DMS53 (cell line): ENCODE measurements at regions not wholly inside any gene's neighbourhood (a gene's known extent, or its start where the extent isn't known, plus 50 kb on each side); places are given as distances from the start of the nearest gene placed in this dataset.
"Not testable (repeated sequence)": the region's sequence is repeated elsewhere in the genome, so short reads cannot be mapped to it uniquely, and the experiment has no call there.

Source experiments
- DNase-seq: peaks from one replicate; lab custom pipeline; 2025; lab: John Stamatoyannopoulos, UW

DNA sequence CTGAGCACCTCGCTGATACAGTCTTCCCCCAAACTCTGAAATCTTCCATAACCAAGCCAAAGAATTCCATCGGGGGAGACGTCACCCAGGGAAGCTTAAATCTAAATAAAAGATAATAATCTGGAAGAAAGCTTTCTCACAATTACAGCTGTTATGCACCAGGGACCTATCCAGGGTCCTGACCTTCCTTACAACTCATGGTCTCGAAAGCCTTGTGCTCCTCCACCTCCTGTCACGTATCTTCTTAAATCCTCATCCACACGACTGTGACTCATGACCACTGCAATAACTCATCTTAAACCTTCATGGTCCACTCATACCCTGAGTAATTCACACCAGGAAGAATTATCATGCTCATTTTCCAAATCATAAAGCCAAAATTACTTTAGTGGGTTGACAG is 166.8 kb upstream of the FRG1 start:
- DNase-seq, result no peak

DNA sequence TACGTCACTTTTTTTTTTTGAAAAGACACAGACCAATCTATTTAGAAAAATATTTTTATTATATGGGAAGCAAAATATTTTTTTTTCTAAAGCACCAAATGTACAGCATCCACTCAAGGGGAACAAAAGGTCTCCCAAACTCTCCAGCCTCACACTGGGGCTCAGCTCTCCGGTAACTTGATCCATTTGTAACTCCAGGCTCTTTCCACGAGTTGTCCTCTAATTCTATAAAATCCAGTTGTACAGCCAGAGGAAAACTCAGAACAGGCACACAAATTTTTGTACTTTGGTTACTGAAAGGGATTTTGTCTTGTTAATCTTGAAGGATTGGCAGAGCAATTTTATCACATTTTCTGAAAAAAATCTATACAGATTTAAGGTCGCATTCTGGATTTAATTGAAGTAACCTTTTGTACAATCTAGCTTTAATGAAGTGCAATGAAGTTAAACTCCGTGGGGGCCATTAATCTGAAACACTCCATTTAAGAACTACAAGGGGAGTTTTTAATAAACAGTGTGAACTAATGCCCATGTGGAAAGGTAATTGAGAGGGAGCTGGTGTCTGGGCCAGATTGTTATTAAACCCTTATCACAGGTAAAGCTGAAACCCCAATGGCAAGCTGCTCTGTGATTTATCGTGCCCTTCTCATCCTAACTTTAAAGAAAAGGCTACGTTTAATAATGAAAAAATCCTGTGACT is 161.2 kb upstream of the FRG1 start:
- no peak for DNase-seq

- peak; percentile 21 for DNase-seq
These were observed 160.3 kb upstream of the FRG1 start for GRCh38 chr4:189780391-189780790.

- DNase-seq, result no peak
These were observed 156.0 kb upstream of the FRG1 start for GRCh38 chr4:189784651-189785050.

DNA sequence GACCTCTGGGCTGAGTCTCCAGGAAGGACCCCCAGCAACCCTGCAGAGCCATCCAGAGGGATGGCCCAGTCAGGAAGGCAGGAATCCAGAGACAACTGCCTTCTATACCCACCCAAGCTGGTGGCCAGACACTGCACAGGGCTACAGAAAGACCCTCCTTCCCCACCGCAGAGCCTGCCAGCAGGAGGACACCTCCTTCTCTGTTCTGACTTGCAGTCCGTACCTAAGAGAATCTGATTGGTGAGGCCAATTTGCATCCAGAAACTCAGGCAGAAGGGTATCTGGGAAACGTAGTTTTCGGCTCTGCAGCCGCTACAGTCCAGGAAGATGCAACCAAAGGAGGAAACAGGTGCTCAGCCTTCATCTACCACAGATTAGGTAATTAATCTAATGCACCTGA is 155.4 kb upstream of the FRG1 start:
- DNase-seq, result no peak

DNA sequence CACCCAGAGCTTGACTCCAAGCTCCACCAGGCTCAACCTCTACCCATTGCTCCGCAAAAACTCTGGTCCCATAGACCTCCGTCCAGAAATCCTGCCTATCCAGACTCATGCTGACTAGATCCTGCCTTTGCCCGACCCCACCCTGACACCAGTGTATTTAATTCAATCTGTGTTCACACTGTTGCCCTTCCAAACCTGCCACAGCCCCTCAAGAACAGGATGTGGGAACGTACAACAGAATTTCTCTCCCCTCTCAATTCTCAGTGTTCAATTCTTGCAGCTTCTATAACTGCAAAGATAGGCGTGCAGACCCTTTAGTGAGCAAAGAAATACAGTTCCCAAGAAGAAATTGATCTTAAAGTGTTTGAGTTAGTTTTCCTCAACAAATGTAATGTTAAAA is 154.2 kb upstream of the FRG1 start:
- no peak for DNase-seq

- peak; percentile 7 for DNase-seq
These were observed 153.2 kb upstream of the FRG1 start for GRCh38 chr4:189787216-189788031.

GRCh38 chr4:189792924-189793618 is 147.6 kb upstream of the FRG1 start:
- peak; percentile 84 for DNase-seq

- no peak for DNase-seq
These were observed 140.1 kb upstream of the FRG1 start for GRCh38 chr4:189800545-189801088.

DNA sequence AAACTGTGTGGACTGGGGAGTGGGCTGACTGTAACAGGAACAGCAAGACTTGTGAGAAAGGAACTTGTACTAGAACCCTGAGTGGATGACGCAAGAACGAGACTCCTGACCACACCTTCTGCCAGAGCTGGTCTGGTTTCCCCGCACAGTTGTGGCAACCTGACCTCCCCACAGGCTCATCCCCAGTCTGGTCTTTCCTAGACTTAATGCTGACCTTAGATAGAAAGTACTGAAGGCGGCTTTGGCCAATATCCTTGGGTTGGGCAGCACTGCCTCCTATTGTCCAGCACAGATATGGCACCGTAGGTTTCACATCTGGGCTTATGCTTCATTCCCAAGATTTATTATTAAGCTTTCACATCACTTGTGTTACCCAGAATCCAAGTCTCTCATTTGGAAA is 137.8 kb upstream of the FRG1 start:
- DNase-seq, result peak; percentile 16

GRCh38 chr4:189804894-189805293 is 135.8 kb upstream of the FRG1 start:
- DNase-seq, result no peak

GRCh38 chr4:189806506-189806905 is 134.2 kb upstream of the FRG1 start:
- no peak for DNase-seq

- DNase-seq, result no peak
These were observed 133.6 kb upstream of the FRG1 start for GRCh38 chr4:189807031-189807430.

DNA sequence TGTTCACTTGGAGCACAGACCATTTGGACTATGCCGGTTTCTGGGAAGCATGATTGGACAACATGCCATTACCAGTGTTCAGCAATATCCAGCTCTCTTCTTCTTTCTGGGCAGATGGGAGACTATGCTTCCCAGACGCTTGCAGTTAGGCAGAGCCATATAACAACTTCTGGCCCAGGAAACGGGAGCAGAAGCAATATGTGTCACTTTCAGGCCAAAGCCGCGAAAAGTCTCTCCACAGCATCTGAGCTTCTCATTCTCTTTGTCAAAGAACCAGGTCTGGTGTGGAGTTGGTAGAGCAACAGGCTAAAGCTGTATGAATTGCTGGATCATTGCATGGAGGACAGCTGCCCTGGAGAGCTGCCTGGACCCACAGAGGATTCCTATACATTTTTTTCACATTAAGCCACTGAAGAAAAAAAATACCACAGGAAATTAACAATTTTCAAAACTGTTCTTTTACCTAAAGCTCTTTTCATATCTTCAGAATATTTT is 131.4 kb upstream of the FRG1 start:
- no peak for DNase-seq

GRCh38 chr4:189809839-189810238 is 130.8 kb upstream of the FRG1 start:
- no peak for DNase-seq

DNA sequence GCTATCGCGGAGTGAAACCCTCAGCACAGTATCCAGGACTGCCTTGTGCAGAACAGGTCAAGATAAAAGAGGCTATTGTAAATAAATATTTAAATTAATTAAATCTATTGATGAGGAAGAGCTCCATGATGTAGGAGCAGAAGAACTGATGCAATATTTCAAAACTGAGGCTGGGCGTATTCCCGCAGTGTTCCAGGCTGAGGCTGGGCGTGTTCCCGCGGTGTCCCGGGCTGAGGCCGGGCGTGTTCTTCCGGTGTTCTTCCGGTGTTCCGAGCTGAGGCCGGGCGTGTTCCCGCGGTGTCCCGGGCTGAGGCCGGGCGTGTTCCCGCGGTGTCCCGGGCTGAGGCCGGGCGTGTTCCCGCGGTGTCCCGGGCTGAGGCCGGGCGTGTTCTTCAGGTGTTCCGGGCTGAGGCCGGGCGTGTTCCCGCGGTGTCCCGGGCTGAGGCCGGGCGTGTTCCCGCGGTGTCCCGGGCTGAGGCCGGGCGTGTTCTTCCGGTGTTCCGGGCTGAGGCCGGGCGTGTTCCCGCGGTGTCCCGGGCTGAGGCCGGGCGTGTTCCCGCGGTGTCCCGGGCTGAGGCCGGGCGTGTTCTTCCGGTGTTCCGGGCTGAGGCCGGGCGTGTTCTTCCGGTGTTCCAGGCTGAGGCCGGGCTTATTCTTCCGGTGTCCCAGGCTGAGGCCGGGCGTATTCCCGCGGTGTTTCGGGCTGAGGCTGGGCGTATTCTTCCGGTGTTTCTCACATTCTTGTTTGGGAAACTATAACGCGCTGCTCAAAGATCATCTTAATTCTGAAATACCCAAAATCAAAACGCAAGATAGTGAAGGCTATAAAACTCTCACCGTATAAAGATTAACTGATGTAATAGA is 130.1 kb upstream of the FRG1 start:
- not testable (repeated sequence) for DNase-seq

- peak; percentile 31 for DNase-seq
These were observed 125.1 kb upstream of the FRG1 start for GRCh38 chr4:189815404-189816192.

DNA sequence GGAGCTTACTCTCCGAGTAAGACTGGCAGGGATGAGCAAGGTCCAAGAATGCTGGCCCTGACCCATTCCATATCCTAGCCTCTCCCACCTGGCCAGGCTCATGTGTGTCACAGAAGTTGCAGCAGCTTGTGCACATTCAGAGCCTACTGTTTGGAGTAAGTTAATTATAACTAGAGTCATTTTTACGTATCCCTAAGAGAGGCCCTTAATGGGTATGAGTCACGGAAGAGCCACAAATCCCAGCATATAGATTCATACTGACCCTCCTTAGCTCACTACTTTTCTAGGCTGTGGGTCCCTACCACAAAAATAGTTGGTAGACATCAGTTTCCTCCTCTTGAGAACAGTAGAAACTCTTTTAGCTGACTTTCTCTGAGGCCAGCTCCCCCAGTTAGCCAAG is 118.3 kb upstream of the FRG1 start:
- DNase-seq, result no peak

GRCh38 chr4:189823591-189823990 is 117.1 kb upstream of the FRG1 start:
- no peak for DNase-seq

DNA sequence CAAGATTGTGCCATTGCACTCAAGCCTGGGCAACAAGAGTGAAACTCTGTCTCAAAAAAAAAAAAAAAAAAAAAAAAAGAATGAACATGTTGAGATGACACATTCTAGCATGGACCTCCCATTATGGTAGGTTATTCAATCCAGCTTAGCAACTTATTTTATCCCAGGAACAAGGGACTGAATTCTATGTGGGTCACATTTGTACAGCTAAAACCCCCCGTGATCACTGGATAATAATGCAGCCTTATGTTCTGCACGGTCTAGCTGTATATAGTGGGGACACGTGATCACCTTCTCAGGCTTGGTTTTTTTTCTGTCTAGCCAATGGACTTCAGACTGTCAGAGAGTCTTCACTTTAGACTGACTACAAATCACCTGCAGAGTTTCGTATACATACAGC is 115.2 kb upstream of the FRG1 start:
- no peak for DNase-seq

- no peak for DNase-seq
These were observed 114.0 kb upstream of the FRG1 start for GRCh38 chr4:189826657-189827056.
